ENCODE measurements at regions not wholly inside any gene's neighbourhood (a gene's known extent, or its start where the extent isn't known, plus 50 kb on each side); places are given as distances from the start of the nearest gene placed in this dataset.

DNA sequence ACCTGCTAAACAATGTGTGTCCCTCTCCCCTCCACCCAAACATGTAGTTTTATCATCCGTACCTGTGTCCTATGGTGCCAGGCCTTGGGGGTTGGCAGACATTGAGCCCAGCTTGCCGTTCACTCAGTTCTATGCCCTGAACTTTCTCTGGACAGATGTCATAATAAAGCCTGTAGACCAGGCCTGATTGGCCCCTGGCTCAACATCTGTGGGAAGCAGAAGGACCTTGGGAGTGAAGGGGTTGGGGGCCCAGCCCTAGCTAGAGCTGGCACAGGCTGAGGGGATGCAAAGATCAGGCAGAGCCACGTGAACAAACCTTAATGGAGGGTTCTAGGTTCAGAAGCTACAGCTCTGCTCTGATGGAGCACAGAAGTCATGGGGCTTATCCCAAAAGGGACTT lies 600.6 kb downstream of the BUD13 start:
- DNase-seq: no peak

DNA sequence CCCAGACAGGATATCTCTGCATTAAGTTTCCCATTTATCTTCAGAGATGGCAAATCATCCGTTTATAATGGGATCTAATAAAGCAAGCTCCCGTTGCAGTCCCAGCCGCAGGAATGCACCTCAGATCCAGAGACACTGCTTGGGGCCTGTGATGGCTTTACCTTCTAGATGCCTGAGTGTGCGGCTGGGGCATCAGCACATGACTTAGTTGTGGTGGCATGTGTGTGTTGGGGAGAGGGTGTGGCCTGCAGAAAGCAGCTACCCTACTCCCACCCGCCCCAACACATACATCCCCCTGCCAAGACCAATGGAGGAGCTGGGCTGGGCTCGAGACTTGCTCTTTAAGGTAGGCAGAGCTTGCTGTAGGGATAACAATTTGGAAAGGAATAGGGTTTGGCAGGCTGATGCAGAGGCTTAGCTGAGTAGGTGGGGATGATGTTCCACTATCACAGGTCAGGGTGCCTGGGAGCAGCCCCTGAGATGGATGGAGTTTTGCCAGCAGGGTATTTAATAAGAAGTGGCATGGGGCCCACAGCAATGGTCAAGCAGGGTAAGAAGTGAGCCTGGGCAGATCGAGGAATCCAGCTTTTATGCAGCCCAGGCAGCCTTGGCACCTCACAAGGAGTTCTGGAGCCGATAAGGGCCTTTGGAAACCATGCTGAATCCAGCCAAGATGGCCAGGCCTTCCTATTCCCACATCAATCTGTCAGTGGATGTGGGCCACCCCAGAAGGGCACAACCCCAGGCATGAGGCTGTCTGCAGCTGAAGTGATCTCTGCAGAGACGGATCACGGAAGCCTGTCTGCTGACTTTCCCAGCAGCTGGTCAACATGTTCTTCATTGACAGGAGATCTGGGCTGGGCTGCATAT lies 601.3 kb downstream of the BUD13 start:
- DNase-seq: no peak

DNA sequence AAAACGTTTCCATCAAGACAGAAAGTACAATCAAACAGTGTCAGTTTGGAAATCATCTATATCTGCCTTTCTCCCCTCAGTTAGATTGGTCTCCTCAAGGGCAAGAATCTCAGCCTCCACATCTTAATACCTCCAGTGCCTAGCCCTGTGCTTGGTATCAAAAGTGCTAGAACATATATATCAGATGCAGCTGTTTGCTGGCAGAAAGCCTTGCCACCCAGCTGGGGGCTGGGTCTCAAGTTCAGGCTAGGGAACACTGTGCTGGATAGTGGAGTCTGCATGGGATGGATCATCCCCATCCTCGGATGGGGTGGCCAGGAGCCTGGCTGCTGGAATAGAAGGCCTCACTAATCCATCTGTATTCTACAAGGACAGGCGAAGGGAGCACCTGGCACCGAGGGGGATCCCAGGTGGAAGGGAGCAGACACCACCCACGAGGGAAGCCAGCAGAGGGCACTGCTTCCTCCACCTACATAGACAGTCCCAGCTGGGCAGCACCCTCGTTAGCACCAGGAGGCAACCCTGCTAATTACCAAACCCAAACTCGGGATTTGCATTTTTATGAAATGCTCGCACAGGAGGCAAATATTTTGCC lies 602.2 kb downstream of the BUD13 start:
- no peak for DNase-seq

DNA sequence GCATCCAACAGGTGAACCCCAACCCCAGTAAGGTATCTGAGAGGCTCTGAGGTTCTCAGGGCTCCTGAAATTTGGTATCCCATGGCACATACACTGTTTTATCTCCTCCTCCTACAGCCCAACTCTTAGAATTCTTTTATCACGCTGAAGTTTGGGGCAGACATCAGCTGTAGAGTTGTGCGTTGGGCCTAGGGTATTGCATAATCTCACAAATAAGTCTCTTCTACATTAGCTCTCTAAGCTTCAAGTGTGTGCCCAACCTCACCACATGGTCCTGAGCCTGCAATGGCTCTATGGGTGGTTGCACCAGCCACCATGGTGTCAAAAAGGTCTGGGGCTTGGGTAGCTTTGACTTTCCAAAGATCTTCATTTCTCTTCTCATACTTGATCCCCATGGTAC lies 603.0 kb downstream of the BUD13 start:
- no peak for DNase-seq

DNA sequence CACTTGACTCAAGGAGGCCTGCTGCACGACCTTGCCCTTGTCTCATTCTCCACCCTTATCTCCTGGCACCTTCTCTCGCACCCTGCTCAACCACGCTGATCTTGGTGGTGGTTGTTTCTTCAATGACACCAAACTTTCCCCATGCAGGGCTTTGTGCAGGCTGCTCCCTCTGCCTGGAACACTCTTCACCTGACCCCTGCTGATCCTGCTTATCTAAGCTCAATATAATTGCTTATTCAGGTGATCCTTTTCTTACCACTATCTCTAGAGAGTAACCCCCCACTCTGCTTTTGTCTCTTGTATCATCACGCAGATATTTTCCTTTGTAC lies 604.4 kb downstream of the BUD13 start:
- DNase-seq: no peak

DNA sequence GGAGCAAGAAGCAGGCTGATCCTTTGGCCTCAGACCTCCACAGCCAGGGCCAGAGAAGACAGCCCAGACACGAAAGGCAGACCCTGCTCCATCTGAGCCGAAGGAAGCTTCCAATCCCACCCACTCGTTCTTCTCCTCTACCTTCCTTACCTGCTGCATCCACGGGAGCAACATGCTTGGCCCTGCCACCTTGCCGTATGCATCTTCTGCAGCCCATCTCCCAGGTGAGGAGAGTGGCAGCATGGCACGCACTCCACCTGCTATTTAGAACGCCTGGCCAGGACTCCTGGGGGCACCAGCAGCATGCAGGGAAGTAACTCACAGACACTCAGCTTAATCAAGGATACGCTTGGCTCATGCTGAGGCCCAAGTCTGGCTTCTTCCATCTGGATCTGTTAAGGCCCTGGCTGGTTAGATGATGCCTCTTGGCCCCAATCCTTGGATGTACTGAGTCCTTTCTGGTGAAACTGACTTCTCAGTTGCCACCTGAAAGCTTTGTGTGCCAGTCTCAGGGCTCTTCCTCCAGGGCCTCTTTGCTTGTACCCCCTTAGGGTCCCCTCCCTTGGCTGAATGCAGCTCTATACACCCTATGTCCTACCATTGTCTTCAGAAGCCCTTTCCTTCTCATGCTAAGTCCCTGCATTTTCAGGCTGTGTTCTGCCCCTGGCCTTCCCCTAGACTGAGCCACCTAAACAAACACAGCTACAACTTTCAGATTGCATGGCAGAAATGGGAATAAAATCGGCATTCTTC lies 604.9 kb downstream of the BUD13 start:
- no peak for DNase-seq

DNA sequence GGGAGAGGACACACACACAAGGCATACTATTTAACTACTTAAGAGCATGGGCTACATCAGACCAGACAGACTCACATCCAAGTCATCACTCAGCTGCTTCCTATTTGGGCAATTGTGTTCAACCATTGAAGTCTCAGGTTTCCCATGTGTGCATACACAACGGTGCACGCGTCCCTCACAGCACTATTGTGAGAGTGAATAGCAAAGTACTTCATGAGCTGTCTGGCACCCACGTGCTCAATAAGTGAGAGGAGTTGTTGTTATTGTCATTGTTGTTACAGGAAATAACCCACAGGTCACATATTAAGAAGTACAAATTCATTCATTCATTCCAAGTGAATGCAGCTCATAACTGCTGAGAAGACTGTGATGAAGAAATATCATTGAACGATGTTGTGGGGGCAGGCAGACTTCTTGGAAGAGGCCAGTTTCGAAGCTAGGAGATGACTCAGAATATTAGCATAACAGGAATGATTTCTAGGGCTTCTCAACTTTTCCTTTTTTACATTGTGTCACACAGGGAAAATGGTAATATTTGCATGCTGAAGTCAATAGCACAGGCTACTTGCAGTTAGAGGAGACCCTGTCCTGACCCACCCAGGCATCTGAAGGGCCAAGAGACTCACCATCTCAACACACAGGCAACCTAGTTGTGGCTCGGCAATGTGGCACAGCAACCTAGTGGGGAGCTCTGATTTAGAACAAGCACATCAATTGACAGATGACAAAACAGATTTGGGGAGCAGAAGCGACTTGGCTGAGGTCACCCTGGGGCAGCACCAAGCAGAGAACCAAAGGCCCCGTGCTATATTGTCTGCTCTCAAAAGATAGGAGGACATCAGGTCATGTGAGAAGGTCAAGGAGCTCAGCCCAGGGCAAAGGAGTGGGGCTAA lies 606.0 kb downstream of the BUD13 start:
- DNase-seq: no peak

DNA sequence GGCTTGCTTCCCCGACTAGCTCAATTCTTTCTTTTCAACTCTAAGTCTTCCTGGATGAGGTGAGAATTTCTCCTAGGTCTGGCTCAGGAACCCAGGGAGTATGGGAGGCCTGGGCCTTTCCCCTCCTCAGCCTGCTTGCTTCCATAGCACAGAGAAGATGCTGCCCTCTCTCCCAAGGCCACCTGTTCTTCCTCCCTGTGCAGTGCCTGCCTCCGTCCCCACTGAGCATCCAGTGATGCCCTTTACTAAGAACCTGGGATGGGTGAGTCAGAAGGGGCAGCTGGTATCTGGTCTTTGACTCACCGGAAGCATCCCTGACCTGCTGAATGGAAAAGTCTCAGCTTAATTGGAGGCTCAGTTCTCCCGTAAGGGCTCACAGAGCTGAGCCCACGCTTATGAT lies 607.9 kb downstream of the BUD13 start:
- DNase-seq: no peak

DNA sequence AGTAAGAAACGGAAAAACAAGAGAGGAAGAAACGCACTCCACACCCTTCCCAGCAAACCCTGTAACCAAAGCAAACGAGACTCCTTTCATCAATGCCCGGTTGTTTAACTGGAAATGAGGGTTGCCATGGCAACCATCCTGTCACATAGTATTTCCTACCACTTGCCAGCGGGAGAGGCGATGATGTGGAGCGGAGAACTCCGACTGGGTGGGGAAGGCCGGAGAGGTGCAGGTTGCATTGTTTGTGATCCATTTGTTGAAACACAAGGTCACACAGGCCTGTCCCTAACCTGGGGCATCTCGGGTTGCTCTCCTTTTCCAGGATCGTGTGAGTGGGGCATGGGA lies 609.9 kb downstream of the BUD13 start:
- DNase-seq: no peak

DNA sequence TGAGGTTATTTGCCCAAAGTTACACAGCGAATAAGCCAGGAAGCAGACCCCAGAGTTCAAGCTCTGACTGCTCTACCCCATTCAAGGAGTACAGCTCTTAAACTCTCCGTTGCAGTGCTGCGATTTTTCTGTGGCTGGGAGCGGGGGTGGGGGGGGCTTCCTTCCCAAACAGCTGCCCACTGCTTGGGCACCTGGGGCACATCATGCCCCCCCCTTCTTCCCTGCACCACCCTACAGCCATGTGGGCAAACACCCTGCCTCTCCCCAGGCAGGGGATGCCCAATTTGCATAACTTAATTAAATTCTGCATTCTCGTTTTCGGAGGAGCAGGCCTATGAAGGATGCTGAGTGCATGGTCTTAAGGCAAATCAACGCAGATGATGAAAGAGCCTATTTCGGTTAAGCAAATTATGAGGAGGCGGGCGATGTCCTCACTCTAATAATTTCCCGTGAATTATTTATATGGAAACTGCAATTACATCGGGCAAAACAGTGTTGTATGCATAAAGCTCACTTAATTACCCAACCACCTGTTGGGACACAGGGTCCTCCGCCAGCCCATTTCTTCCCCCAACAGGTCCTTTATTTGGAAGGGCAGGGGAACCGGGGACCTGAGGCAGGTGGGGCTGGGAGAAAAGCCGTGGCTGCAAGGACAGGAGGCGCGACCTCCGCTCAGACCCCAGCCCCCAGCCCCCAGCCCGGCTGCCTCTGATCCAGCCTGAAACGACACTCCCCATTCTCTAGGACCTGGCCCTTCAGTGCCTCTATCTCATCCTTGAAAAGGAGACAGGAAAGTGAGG lies 610.5 kb downstream of the BUD13 start:
- no peak for DNase-seq

DNA sequence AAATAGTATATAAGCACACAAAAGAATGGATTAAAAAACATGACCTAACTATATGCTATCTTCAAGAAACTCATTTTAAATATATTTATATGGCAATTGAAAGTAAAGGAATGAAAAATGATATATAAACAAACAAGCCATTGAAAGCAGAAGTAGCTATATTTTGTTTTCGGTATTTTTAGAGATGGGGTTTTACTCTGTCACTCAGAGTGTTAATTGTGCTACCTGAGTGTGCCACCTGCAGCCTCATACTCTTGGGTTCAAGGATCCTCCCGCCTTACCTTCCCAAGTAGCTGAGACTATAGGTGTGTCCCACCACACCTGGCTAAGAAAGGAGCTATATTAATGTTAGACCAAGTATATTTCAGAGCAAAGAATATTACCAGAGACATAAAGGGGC lies 624.1 kb downstream of the BUD13 start:
- no peak for DNase-seq

DNA sequence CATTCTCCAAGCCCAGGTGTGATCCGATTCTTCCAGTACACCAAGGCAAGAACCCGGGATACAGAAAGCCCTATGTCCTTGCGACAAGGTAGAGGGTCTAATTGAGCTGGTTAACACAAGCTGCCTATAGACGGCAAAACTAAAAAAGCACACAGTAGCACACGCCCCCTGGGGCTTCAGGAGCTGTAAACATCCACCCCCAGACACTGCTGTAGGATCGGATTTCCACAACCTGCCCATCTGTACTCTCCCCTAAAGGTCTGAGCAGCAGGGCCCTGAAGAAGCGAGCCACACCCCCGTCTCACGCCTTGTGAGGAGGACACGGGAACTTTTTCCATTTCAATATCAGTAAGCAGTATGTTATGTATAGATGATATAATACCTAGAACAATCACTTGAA lies 624.7 kb downstream of the BUD13 start:
- DNase-seq: no peak

DNA sequence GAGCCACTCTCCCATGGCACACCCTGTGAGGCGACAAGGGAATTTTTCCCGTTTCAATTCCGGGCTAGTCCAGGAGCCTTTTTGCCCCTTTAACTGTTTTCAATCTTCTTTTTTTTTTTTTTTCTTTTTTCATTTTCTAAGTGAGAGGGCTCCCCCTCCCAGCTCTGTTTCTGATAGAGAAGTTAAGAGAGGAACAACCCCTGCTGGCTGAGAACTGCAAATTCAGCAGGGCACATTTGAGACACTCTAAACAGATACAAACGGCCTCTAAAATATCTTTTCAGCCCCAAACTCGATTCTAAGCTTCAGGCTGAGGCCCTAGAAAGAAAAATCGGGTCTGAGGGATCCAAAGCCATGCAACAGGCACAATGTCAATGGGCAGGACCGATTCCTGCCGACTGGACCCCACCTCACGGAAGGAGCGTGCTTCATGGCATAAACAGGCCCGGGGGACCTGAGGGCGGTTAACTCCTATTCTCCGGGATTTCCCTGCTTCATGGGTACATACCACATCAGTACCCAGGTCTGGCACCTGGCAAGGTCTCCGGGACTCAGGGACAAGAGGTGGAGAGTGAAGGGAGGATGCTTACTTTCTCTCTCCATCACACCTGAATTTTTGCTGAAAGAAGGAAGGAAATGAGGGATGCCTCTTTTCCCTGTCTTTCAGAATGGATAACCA lies 627.5 kb downstream of the BUD13 start:
- no peak for DNase-seq

DNA sequence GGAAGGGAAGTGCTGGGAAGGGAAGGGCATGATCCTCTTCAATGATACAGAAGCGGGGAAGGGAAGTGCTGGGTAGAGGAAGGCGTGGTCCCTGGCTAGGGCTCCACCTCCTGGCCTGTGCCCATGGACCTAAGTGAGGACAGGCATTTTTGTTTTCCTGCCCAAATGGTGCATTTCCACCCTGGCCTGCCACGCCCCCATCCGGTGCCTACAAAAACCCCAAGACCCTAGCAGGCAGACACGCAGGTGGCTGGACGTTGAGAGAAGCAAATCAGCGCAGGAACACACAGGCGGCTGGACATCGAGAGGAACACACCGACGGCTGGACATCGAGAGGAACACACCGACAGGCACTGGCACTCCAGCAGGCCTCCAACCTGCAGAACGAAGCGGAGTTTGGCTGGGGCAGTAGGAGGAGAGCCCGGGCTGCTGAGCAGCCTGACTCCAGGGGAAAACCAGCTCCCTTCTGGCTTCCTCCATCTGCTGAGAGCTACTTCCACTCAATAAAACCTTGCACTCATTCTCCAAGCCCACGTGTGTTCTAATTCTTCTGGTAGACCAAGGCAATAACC lies 628.3 kb downstream of the BUD13 start:
- no peak for DNase-seq

DNA sequence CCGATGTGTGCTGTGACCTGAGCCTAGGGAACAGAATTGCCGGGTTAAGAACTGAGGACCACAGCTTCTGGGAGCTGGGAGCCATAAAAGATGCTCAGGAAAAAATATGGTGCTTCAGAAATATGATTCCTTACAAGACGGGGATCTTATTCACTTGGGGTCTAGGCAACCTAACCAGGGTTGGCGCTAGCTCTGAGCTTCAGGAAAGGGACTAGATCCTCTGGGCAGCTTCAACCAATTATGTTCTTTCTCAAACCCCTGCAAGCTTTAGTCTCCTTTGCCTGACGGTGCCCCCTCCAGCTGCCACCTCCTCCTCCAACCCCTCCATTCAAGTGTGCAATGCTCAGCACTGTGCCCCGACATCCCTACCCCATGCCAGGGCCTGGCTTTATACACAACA lies 634.1 kb upstream of the CADM1 start:
- DNase-seq: no peak

DNA sequence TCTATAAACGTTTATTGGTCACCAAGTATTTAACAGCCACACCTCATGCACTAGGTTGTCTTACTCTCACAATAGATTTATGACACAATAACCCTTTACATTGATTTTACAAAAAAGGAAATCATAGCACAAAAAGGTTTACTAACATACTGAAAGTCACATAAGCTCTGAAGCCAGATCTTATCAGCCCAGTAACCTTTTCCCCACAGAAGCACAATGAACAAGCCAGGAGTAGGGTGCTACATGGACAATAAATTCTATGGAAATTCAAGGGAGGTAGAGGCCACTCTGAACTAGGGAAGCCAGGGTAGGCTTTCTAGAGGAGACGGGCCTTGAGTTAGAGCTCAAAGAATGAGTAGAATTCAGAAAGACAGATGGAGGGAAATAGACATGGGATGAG lies 633.5 kb upstream of the CADM1 start:
- no peak for DNase-seq

DNA sequence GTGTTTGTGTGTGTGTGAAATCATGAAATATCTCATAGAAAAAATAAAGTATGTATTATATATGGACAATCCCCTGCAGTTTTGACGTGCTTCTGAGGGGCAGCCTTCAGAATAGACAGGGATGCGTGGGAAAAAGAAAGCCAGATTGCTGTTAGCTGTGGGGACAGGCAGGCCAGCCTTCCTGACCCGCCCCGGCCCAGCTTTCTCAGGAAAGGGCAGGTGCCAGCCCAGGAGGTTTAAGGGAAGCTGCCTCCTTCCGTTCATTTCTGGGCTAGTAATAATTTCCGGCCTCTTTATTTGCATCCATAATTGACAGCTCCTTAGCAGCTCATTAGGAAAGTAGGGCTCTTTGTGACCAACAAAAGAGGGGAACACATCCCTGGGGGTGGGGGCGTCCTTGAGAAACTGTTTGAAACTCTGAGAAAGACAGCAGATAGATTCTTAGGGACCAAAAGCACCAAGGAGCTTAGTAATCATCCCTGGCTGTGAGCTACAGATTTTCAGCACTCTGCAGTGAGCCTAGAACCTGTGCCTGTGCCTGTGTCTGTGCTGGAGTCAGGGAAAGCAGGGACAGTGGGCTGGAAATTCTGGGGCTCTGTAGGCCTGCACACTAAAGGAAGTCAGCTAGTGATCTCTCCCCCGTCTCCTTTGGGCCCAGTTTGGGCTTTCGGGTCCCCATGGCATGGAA lies 632.9 kb upstream of the CADM1 start:
- DNase-seq: no peak

DNA sequence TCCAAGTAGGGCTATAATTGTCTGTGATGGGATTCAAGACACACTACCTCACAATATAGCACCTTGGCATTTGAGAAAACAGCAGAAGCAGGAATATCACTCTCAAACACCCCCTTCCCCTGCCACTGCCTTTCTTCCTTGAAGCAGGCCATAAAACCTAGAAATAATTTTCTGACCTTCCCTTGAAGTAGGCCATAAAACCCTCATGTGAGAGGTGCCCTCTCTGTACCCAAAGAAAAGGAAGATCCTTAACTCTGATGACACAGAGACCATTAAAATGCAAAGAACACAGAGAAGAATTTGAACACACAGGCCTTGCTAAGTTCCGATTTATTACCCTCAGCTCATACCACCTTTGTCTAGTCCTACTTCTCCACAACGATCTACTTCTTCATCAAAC lies 631.7 kb upstream of the CADM1 start:
- DNase-seq: no peak

DNA sequence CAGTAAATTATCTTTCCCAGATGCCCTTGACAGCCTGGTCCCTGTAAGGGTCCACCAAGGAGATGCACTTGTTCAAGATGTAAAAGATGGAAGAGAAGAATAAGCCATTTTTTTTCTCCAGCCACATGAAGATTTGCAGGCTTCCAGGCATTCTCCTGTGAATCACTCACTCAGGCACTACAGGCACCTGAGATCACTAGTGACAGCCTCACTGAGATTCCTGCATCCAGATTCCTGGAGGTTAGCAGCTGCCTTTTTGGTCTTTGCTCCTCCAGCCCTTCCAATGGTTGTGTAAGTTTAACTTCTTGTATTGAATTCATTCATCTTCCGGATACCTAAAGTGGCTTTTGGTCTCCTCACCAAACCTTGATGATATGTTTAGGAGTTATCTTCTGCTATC lies 630.2 kb upstream of the CADM1 start:
- DNase-seq: no peak

DNA sequence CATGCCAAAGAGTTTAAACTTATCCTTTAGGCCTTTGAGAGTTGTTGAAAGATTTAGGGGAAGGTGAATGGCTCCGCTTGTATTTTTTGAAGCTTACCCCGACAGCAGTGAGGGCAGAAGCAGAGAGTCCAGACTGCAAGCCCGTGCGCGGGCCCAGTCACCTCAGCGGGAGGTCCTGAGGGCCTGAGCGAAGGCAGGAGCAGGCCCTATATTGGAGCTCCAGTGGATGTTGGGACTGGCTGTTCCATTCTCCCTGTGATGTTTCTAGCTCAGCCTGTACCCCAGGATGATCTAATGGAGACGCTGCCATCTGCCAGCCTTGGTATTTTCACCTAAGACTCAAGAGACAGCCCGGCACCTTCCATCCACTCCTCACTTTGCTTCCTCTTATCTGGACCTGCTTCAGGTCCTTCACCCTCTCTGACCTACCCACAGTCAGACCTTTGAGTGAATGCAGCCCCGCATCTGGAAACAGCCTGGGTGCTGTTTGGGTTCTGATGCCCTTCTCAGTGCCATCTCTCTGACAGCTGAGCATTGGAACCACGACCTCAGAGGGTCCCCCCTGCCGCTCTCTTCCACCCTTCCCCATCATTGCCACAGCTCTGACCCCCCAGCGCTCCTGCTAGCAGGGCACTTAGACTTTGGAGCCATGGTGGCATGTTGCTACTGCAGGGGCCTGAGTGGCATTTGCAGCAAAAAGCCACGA lies 628.2 kb upstream of the CADM1 start:
- DNase-seq: no peak

Measured in NK-92 treated with Interleukin-12 subunit alpha and Interleukin-12 subunit beta, amount 100 ng/mL, for 24 hours (cell line).